Lower lobe of right lung (tissue), 2 donors: ENCODE measurements at regions not wholly inside any gene's neighbourhood (a gene's known extent, or its start where the extent isn't known, plus 50 kb on each side); places are given as distances from the start of the nearest gene placed in this dataset.
"Not testable (repeated sequence)": the region's sequence is repeated elsewhere in the genome, so short reads cannot be mapped to it uniquely, and the experiment has no call there.

Source experiments
- ATAC-seq, 2 donors: fragments of 200-7000 bp; cut with Tn5 transposase; one replicate each; pipeline ENCODE4 v1.9.1; 2020 to 2022; ENCODE audit warnings: mild to moderate bottlenecking in 2 of 2, moderate library complexity in 2 of 2
- DNase-seq: peaks from one replicate; pipeline ENCODE4 v3.0.0-alpha.2; 2020
- H3K27ac ChIP-seq: fragments of 200-600 bp; one replicate; pipeline ENCODE4 v1.8.0; 2022
- H3K27me3 ChIP-seq: fragments of 200-600 bp; one replicate; pipeline ENCODE4 v1.8.0; 2022; ENCODE audit warnings: low read depth
- H3K36me3 ChIP-seq: fragments of 200-600 bp; one replicate; pipeline ENCODE4 v1.8.0; 2022; ENCODE audit warnings: mild to moderate bottlenecking
- H3K4me1 ChIP-seq: fragments of 200-600 bp; one replicate; pipeline ENCODE4 v1.8.0; 2022
- H3K4me3 ChIP-seq: fragments of 200-600 bp; one replicate; pipeline ENCODE4 v1.8.0; 2022; ENCODE audit warnings: mild to moderate bottlenecking
- H3K9me3 ChIP-seq: fragments of 200-600 bp; one replicate; pipeline ENCODE4 v1.8.0; 2022
- CTCF ChIP-seq: fragments of 200-600 bp; IDR thresholded peaks from one replicate; pipeline ENCODE4 v1.8.0; 2022; ENCODE audit warnings: antibody characterized with exemption, mild to moderate bottlenecking
- intact Hi-C: fragments of 100-400 bp; cut with DNase I; formaldehyde crosslinking; loops from one replicate; pipeline ENCODE4 v1.11.0; 2022
- donor health status: DM: no; HTN: yes; CAD: no; lungs with severe emphysema.

GRCh38 chr15:62369454-62369853, 204.4 kb upstream of the C2CD4B start:
- H3K27ac ChIP-seq, result no peak overlapping the region
- no peak overlapping the region for H3K4me3 ChIP-seq
- H3K36me3 ChIP-seq, result no peaks in the 10 kb centered on the region
- no peak for DNase-seq
- no peak for TF ChIP-seq CTCF
- no peaks in the 10 kb centered on the region for H3K9me3 ChIP-seq
- intact Hi-C loops, result no loop called here
- H3K27me3 ChIP-seq, result peaks cover 8% of the 10 kb centered on the region
- no peak for ATAC-seq
- no peaks in the 10 kb centered on the region for H3K4me1 ChIP-seq

- H3K27ac ChIP-seq, H3K9me3 ChIP-seq, intact Hi-C loops, H3K36me3 ChIP-seq, ATAC-seq, H3K4me1 ChIP-seq, DNase-seq, H3K4me3 ChIP-seq, H3K27me3 ChIP-seq: not testable (repeated sequence)
These were observed 206.6 kb upstream of the C2CD4B start for GRCh38 chr15:62371683-62372082.

GRCh38 chr15:62377736-62378480, 212.8 kb upstream of the C2CD4B start:
- no peaks in the 10 kb centered on the region for H3K36me3 ChIP-seq
- DNase-seq, result no peak
- no peak for ATAC-seq
- no peak overlapping the region for H3K27ac ChIP-seq
- intact Hi-C loops, result no loop called here
- H3K4me3 ChIP-seq, result no peak overlapping the region
- H3K9me3 ChIP-seq, result no peaks in the 10 kb centered on the region
- no peaks in the 10 kb centered on the region for H3K27me3 ChIP-seq
- H3K4me1 ChIP-seq, result no peaks in the 10 kb centered on the region
- TF ChIP-seq CTCF, result no peak

GRCh38 chr15:62378772-62379498, 213.8 kb upstream of the C2CD4B start:
- Histone ChIP-seq H3K36me3 (no peaks in the 10 kb centered on the region), H3K27ac (no peak overlapping the region), H3K4me1 (no peaks in the 10 kb centered on the region), H3K9me3 (no peaks in the 10 kb centered on the region), H3K4me3 (no peak overlapping the region), H3K27me3 (no peaks in the 10 kb centered on the region)
- no peak for TF ChIP-seq CTCF
- intact Hi-C loops, result no loop called here
- no peak for ATAC-seq
- DNase-seq, result no peak

GRCh38 chr15:62380011-62380410, 214.9 kb upstream of the C2CD4B start:
- H3K27ac ChIP-seq, result no peak overlapping the region
- H3K36me3 ChIP-seq, result no peaks in the 10 kb centered on the region
- H3K27me3 ChIP-seq, result no peaks in the 10 kb centered on the region
- no peak for DNase-seq
- no peak for ATAC-seq
- H3K4me3 ChIP-seq, result no peak overlapping the region
- no peaks in the 10 kb centered on the region for H3K9me3 ChIP-seq
- no peak for TF ChIP-seq CTCF
- no peaks in the 10 kb centered on the region for H3K4me1 ChIP-seq
- intact Hi-C loops, result no loop called here

GRCh38 chr15:62382046-62382445, 217.0 kb upstream of the C2CD4B start:
- Histone ChIP-seq H3K27me3 (no peaks in the 10 kb centered on the region), H3K9me3 (no peaks in the 10 kb centered on the region), H3K4me1 (no peaks in the 10 kb centered on the region), H3K36me3 (no peaks in the 10 kb centered on the region), H3K4me3 (no peak overlapping the region), H3K27ac (no peak overlapping the region)
- ATAC-seq, result no peak
- intact Hi-C loops, result no loop called here
- DNase-seq, result no peak
- no peak for TF ChIP-seq CTCF
